Erythroblast (primary cell): ENCODE measurements at regions not wholly inside any gene's neighbourhood (a gene's known extent, or its start where the extent isn't known, plus 50 kb on each side); places are given as distances from the start of the nearest gene placed in this dataset.

Source experiments
- GATA1 ChIP-seq: IDR thresholded peaks from 2 replicates; pipeline ENCODE4 v1.6.1; 2011; ENCODE audit warnings: low read depth, mild to moderate bottlenecking, control low read depth, low read length, moderate library complexity
- POLR2A ChIP-seq: IDR thresholded peaks from 2 replicates; pipeline ENCODE4 v1.6.1; 2011; ENCODE audit warnings: mild to moderate bottlenecking, low read length

DNA sequence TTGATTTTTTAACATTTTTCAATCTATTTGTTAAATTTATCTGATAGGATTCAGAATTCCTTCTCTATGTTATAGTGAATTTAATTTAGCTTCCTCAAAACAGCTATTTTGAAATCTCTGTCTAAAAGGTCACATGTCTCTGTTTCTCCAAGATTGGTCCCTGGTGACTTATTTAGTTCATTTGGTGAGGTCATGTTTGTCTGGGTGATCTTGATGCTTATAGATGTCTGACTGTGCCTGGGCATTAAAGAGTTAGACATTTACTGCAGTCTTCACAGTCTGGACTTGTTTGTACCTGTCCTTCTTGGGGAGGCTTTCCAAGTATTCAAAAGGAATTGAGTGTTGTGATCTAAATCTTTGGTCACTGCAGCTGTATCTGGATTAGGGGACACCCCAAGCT is 169.5 kb upstream of the C2CD4B start:
- no peak for TF ChIP-seq POLR2A
- no peak for TF ChIP-seq GATA1
